PC-3 (cell line): ENCODE measurements at regions not wholly inside any gene's neighbourhood (a gene's known extent, or its start where the extent isn't known, plus 50 kb on each side); places are given as distances from the start of the nearest gene placed in this dataset.

Source experiments
- ATAC-seq: fragments of 200-7000 bp; cut with Tn5 transposase; 2 replicates; pipeline ENCODE4 v1.9.1; 2020; ENCODE audit warnings: mild to moderate bottlenecking, moderate library complexity
- BruUV-seq: library from RNA; stranded (reverse); fragments of 400-500 nt; replicated peaks from 2 replicates; lab custom pipeline; 2021; lab: Mats Ljungman, UMichigan
- CTCF ChIA-PET: fragments of 300-600 bp; sonication (Branson Sonifier 250); formaldehyde crosslinking; loops from one replicate; lab custom pipeline; 2022; ENCODE audit warnings: antibody characterized with exemption; lab: Charles Lee
- POLR2A ChIA-PET: fragments of 300-600 bp; sonication (Branson Sonifier 250); formaldehyde crosslinking; loops from one replicate; lab custom pipeline; 2022; ENCODE audit warnings: antibody characterized with exemption; ENCODE audit not compliant: unreplicated experiment; lab: Charles Lee
- DNase-seq: peaks from one replicate; pipeline ENCODE4 v3.0.0-alpha.2; 2015
- H2AFZ ChIP-seq: fragments of 300-600 bp; sonication (generic); 2 replicates; pipeline ENCODE4 v1.6.0; 2016; ENCODE audit warnings: antibody characterized with exemption, low read length
- H3F3A ChIP-seq: fragments of 300-600 bp; sonication (generic); one replicate; pipeline ENCODE4 v1.6.0; 2017; ENCODE audit warnings: antibody characterized with exemption, low read length, control low read depth, mild to moderate bottlenecking; ENCODE audit not compliant: unreplicated experiment
- H3K27ac ChIP-seq: fragments of 300-600 bp; sonication (generic); 2 replicates; pipeline ENCODE4 v1.5.1; 2016; ENCODE audit warnings: mild to moderate bottlenecking, low read length
- H3K27me3 ChIP-seq: fragments of 300-600 bp; sonication (generic); 2 replicates; pipeline ENCODE4 v1.6.1; 2016; ENCODE audit warnings: low read length, mixed read lengths
- H3K36me3 ChIP-seq: fragments of 300-600 bp; sonication (generic); 2 replicates; pipeline ENCODE4 v1.6.1; 2016; ENCODE audit warnings: low read depth, mixed run types, low read length, mixed read lengths
- H3K4me1 ChIP-seq: fragments of 300-600 bp; sonication (generic); 2 replicates; pipeline ENCODE4 v1.5.1; 2016; ENCODE audit warnings: low read length; ENCODE audit not compliant: insufficient read depth
- H3K4me2 ChIP-seq: fragments of 300-600 bp; sonication (generic); 2 replicates; pipeline ENCODE4 v1.6.0; 2016; ENCODE audit warnings: low read length
- H3K4me3 ChIP-seq: fragments of 300-600 bp; sonication (generic); 2 replicates; pipeline ENCODE4 v1.5.1; 2016; ENCODE audit warnings: mild to moderate bottlenecking, low read length, mixed read lengths
- H3K79me2 ChIP-seq: fragments of 300-600 bp; sonication (generic); 2 replicates; pipeline ENCODE4 v1.6.1; 2017; ENCODE audit warnings: low read length, mixed read lengths
- H3K9ac ChIP-seq: fragments of 300-600 bp; sonication (generic); 2 replicates; pipeline ENCODE4 v1.6.0; 2016; ENCODE audit warnings: mild to moderate bottlenecking, low read length
- H3K9me2 ChIP-seq: fragments of 300-600 bp; sonication (generic); replicated peaks from 2 replicates; pipeline ENCODE4 v1.6.1; 2016; ENCODE audit warnings: mixed run types, low read length, mixed read lengths
- H3K9me3 ChIP-seq: fragments of 300-600 bp; sonication (generic); 2 replicates; pipeline ENCODE4 v1.6.1; 2016; ENCODE audit warnings: low read length, mixed read lengths
- H4K20me1 ChIP-seq: fragments of 300-600 bp; sonication (generic); 2 replicates; pipeline ENCODE4 v1.6.1; 2016; ENCODE audit warnings: low read length, mixed read lengths
- EZH2 ChIP-seq: fragments of 300-600 bp; sonication (generic); IDR thresholded peaks from one replicate; pipeline ENCODE4 v1.6.1; 2017; ENCODE audit warnings: antibody characterized with exemption, mild to moderate bottlenecking, low read length; ENCODE audit not compliant: unreplicated experiment
- EZH2phosphoT487 ChIP-seq: fragments of 300-600 bp; sonication (generic); IDR thresholded peaks from 2 replicates; pipeline ENCODE4 v1.6.1; 2018; ENCODE audit warnings: mild to moderate bottlenecking, antibody characterized with exemption, low read length, borderline replicate concordance
- intact Hi-C: fragments of 100-400 bp; cut with micrococcal nuclease; formaldehyde crosslinking; loops from 2 replicates; pipeline ENCODE4 v1.9.0; 2023
- microRNA-seq: library from miRNA; unstranded; fragments of <30 nt; microRNA quantifications from one replicate; pipeline ENCODE4 v1.1.0, GENCODE V29; 2020; ENCODE audit not compliant: unreplicated experiment
- TF ChIP-seq, protein P1 (sequence below): fragments of 300-600 bp; sonication (generic); conservative IDR thresholded peaks from 2 replicates; pipeline ENCODE4 v1.5.1; 2017; ENCODE audit warnings: antibody characterized with exemption, low read depth, mild to moderate bottlenecking, low read length

DNA sequence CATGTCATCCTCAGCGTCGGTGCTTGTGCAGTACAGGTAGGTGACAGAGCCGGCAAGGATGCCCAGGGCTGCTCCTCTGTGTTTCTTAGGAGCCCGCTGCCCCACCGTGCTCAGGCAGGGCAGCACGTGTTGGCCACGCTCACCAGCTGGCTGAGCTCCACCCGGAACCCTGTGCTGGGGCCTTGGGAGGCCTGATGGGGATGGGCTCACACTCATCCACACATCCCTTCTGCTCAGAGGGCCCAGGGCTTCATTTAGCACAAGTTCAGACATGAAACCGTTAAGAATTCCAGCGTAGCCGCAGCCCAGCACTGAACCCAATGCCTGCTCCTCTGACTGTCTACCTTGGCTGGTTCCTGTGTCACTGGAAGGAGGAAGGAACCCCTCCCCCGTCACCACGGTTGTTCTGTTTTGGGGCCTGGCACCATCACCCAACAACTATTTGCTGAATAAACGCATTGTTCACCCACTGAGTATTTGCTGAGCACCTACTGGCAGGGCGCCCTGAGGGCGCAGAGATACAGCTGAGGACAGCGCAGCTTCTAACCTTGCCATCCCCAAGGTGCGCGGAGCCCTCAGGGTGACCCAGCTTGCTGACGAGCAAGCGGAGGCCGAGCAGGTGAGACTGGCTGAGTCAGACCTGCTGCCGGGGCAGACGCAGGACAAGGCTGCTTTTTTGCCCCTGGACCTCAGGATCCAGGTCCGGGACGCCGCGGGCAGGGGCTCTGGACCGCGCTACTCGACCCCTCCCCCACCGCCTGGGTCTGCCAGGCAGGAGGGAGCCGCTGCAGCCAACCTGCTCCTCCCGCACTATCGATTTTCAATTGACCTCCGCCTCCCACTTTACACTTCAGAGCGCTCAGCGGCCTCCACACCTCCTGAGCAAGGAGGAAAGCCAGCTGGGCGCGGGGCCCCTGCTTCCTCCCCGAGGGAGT is 50.6 kb upstream of the RET start:
- H3K4me3 ChIP-seq, result peak overlapping the region; percentile 47
- H3K9me2 ChIP-seq, result no peaks in the 10 kb centered on the region
- TF ChIP-seq EZH2phosphoT487, result no peak
- TF ChIP-seq, protein P1, sequence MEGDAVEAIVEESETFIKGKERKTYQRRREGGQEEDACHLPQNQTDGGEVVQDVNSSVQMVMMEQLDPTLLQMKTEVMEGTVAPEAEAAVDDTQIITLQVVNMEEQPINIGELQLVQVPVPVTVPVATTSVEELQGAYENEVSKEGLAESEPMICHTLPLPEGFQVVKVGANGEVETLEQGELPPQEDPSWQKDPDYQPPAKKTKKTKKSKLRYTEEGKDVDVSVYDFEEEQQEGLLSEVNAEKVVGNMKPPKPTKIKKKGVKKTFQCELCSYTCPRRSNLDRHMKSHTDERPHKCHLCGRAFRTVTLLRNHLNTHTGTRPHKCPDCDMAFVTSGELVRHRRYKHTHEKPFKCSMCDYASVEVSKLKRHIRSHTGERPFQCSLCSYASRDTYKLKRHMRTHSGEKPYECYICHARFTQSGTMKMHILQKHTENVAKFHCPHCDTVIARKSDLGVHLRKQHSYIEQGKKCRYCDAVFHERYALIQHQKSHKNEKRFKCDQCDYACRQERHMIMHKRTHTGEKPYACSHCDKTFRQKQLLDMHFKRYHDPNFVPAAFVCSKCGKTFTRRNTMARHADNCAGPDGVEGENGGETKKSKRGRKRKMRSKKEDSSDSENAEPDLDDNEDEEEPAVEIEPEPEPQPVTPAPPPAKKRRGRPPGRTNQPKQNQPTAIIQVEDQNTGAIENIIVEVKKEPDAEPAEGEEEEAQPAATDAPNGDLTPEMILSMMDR, result no peak
- TF ChIP-seq EZH2, result no peak
- peaks cover 11% of the 10 kb centered on the region for H3K27me3 ChIP-seq
- no peaks in the 10 kb centered on the region for H3K9me3 ChIP-seq
- no TSS peak for BruUV-seq
- POLR2A ChIA-PET, result interaction anchor here (0.6 kb wide), 1 partner anchor 348 kb away, joined by 19 read pairs; no protein-coding TSS in a partner anchor
- H3K79me2 ChIP-seq, result no peaks in the 10 kb centered on the region
- H2AFZ ChIP-seq, result peak overlapping the region; percentile 60
- no peak overlapping the region for H3K27ac ChIP-seq
- H3K4me1 ChIP-seq, result peaks cover 14% of the 10 kb centered on the region
- H3K36me3 ChIP-seq, result no peaks in the 10 kb centered on the region
- H3K4me2 ChIP-seq, result peak overlapping the region; percentile 74
- no peaks in the 10 kb centered on the region for H3F3A ChIP-seq
- H4K20me1 ChIP-seq, result no peaks in the 10 kb centered on the region
- intact Hi-C loops, result no loop called here
- peak; percentile 57 for ATAC-seq
- peak; percentile 86 for DNase-seq
- no peak overlapping the region for H3K9ac ChIP-seq
- CTCF ChIA-PET, result no interaction called here

Small RNA genes in the stretch of these regions (microRNA-seq; reads per million reads assigned to microRNA genes)
- 2.5 reads per million, percentile 2 among the genes with 10 or more reads in this experiment for gene MIR5100
